GM23338 (cell line): ENCODE measurements at regions not wholly inside any gene's neighbourhood (a gene's known extent, or its start where the extent isn't known, plus 50 kb on each side); places are given as distances from the start of the nearest gene placed in this dataset.

Source experiments
- ATAC-seq: fragments of 200-7000 bp; cut with Tn5 transposase; 3 replicates; pipeline ENCODE4 v1.9.1; 2020
- DNase-seq: peaks from one replicate; pipeline ENCODE4 v3.0.0-alpha.2; 2015; ENCODE audit warnings: low spot score
- H2AFZ ChIP-seq: fragments of 200-600 bp; sonication (generic); 2 replicates; pipeline ENCODE4 v1.8.0; 2016; ENCODE audit warnings: antibody characterized with exemption, mild to moderate bottlenecking, moderate library complexity
- H3F3A ChIP-seq: fragments of 200-600 bp; sonication (generic); replicated peaks from 2 replicates; pipeline ENCODE4 v1.8.0; 2017; ENCODE audit warnings: antibody characterized with exemption, mixed run types, low read depth
- H3K27ac ChIP-seq: fragments of 200-600 bp; sonication (generic); 2 replicates; pipeline ENCODE4 v1.6.1; 2016; ENCODE audit warnings: low read depth
- H3K27me3 ChIP-seq: fragments of 200-600 bp; sonication (generic); 2 replicates; pipeline ENCODE4 v1.8.0; 2016; ENCODE audit warnings: mild to moderate bottlenecking, mixed run types, moderate library complexity; ENCODE audit not compliant: insufficient read depth
- H3K36me3 ChIP-seq: fragments of 200-600 bp; sonication (generic); 2 replicates; pipeline ENCODE4 v1.8.0; 2016; ENCODE audit warnings: mild to moderate bottlenecking; ENCODE audit not compliant: insufficient read depth
- H3K4me1 ChIP-seq: fragments of 200-600 bp; sonication (generic); 2 replicates; pipeline ENCODE4 v1.8.0; 2016; ENCODE audit warnings: mild to moderate bottlenecking, moderate library complexity; ENCODE audit not compliant: insufficient read depth
- H3K4me2 ChIP-seq: fragments of 200-600 bp; sonication (generic); 2 replicates; pipeline ENCODE4 v1.7.1; 2017; ENCODE audit warnings: mixed run types
- H3K4me3 ChIP-seq: fragments of 200-600 bp; sonication (generic); 2 replicates; pipeline ENCODE4 v1.6.1; 2016; ENCODE audit warnings: mixed run types
- H3K79me2 ChIP-seq: fragments of 200-600 bp; sonication (generic); replicated peaks from 2 replicates; pipeline ENCODE4 v1.8.0; 2017; ENCODE audit warnings: mild to moderate bottlenecking; ENCODE audit not compliant: insufficient read depth
- H3K9me2 ChIP-seq: fragments of 200-600 bp; sonication (generic); 2 replicates; pipeline ENCODE4 v1.8.0; 2017; ENCODE audit not compliant: insufficient read depth
- H4K20me1 ChIP-seq: fragments of 200-600 bp; sonication (generic); replicated peaks from 2 replicates; pipeline ENCODE4 v1.8.0; 2017; ENCODE audit warnings: mild to moderate bottlenecking; ENCODE audit not compliant: insufficient read depth
- H3K27ac Mint-ChIP-seq: 2 replicates; pipeline ENCODE4 v1.8.0; 2020; ENCODE audit warnings: inconsistent platforms, mild to moderate bottlenecking, moderate library complexity, mixed read lengths
- H3K27me3 Mint-ChIP-seq: 3 replicates; pipeline ENCODE4 v1.8.0; 2022; ENCODE audit warnings: low read depth, mild to moderate bottlenecking, moderate library complexity, mixed read lengths, inconsistent platforms; ENCODE audit not compliant: insufficient read depth, poor library complexity
- H3K36me3 Mint-ChIP-seq: 3 replicates; pipeline ENCODE4 v1.8.0; 2021; ENCODE audit warnings: low read depth, mild to moderate bottlenecking, inconsistent platforms, moderate library complexity, mixed read lengths
- H3K4me1 Mint-ChIP-seq: 3 replicates; pipeline ENCODE4 v1.8.0; 2020; ENCODE audit warnings: mild to moderate bottlenecking, inconsistent platforms, mixed read lengths
- H3K4me3 Mint-ChIP-seq: 3 replicates; pipeline ENCODE4 v1.8.0; 2021; ENCODE audit warnings: moderate library complexity, mild to moderate bottlenecking, inconsistent platforms, mixed read lengths
- H3K9me3 Mint-ChIP-seq: 3 replicates; pipeline ENCODE4 v1.8.0; 2020; ENCODE audit warnings: moderate library complexity, mild to moderate bottlenecking, inconsistent platforms, mixed read lengths
- EZH2 ChIP-seq: fragments of 200-600 bp; sonication (generic); IDR thresholded peaks from one replicate; pipeline ENCODE4 v1.8.0; 2017; ENCODE audit warnings: antibody characterized with exemption, mild to moderate bottlenecking, low read depth; ENCODE audit not compliant: unreplicated experiment
- JUNB ChIP-seq: IDR thresholded peaks from one replicate; pipeline ENCODE4 v1.6.1; 2016; ENCODE audit warnings: antibody characterized with exemption; ENCODE audit not compliant: unreplicated experiment
- NANOG ChIP-seq: IDR thresholded peaks from 2 replicates; pipeline ENCODE4 v1.6.1; 2016; ENCODE audit warnings: antibody characterized with exemption, borderline replicate concordance
- STAT1 ChIP-seq: IDR thresholded peaks from one replicate; pipeline ENCODE4 v1.6.1; 2016; ENCODE audit warnings: antibody characterized with exemption; ENCODE audit not compliant: unreplicated experiment
- ZNF114 ChIP-seq: fragments of 250-450 bp; sonication (Bioruptor Pico); IDR thresholded peaks from 2 replicates; pipeline ENCODE4 v1.5.0; 2020; ENCODE audit warnings: mild to moderate bottlenecking, moderate library complexity
- TF ChIP-seq, protein P1 (sequence below), 2 experiments: fragments of 200-600 bp in 1 of 2; sonication (generic) in 1 of 2; conservative IDR thresholded peaks; 2 replicates each; pipeline versions ENCODE4 v1.5.1 to v1.6.1; 2016 to 2017; ENCODE audit warnings: antibody characterized with exemption in 2 of 2, low read depth in 2 of 2, mild to moderate bottlenecking in 2 of 2, moderate library complexity in 1 of 2
- TF ChIP-seq, protein P2 (sequence below): fragments of 250-450 bp; sonication (Bioruptor Pico); IDR thresholded peaks from 2 replicates; pipeline ENCODE4 v1.5.0; 2020; ENCODE audit warnings: mild to moderate bottlenecking, moderate library complexity

GRCh38 chr3:177469216-177469615 lies 271.9 kb upstream of the TBL1XR1 start (continued):
- TF ChIP-seq, protein P1, sequence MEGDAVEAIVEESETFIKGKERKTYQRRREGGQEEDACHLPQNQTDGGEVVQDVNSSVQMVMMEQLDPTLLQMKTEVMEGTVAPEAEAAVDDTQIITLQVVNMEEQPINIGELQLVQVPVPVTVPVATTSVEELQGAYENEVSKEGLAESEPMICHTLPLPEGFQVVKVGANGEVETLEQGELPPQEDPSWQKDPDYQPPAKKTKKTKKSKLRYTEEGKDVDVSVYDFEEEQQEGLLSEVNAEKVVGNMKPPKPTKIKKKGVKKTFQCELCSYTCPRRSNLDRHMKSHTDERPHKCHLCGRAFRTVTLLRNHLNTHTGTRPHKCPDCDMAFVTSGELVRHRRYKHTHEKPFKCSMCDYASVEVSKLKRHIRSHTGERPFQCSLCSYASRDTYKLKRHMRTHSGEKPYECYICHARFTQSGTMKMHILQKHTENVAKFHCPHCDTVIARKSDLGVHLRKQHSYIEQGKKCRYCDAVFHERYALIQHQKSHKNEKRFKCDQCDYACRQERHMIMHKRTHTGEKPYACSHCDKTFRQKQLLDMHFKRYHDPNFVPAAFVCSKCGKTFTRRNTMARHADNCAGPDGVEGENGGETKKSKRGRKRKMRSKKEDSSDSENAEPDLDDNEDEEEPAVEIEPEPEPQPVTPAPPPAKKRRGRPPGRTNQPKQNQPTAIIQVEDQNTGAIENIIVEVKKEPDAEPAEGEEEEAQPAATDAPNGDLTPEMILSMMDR (conservative IDR thresholded peaks at IDR 0.05; ENCODE audit: low read depth in 2 of 2), result no peak
- TF ChIP-seq, protein P2, sequence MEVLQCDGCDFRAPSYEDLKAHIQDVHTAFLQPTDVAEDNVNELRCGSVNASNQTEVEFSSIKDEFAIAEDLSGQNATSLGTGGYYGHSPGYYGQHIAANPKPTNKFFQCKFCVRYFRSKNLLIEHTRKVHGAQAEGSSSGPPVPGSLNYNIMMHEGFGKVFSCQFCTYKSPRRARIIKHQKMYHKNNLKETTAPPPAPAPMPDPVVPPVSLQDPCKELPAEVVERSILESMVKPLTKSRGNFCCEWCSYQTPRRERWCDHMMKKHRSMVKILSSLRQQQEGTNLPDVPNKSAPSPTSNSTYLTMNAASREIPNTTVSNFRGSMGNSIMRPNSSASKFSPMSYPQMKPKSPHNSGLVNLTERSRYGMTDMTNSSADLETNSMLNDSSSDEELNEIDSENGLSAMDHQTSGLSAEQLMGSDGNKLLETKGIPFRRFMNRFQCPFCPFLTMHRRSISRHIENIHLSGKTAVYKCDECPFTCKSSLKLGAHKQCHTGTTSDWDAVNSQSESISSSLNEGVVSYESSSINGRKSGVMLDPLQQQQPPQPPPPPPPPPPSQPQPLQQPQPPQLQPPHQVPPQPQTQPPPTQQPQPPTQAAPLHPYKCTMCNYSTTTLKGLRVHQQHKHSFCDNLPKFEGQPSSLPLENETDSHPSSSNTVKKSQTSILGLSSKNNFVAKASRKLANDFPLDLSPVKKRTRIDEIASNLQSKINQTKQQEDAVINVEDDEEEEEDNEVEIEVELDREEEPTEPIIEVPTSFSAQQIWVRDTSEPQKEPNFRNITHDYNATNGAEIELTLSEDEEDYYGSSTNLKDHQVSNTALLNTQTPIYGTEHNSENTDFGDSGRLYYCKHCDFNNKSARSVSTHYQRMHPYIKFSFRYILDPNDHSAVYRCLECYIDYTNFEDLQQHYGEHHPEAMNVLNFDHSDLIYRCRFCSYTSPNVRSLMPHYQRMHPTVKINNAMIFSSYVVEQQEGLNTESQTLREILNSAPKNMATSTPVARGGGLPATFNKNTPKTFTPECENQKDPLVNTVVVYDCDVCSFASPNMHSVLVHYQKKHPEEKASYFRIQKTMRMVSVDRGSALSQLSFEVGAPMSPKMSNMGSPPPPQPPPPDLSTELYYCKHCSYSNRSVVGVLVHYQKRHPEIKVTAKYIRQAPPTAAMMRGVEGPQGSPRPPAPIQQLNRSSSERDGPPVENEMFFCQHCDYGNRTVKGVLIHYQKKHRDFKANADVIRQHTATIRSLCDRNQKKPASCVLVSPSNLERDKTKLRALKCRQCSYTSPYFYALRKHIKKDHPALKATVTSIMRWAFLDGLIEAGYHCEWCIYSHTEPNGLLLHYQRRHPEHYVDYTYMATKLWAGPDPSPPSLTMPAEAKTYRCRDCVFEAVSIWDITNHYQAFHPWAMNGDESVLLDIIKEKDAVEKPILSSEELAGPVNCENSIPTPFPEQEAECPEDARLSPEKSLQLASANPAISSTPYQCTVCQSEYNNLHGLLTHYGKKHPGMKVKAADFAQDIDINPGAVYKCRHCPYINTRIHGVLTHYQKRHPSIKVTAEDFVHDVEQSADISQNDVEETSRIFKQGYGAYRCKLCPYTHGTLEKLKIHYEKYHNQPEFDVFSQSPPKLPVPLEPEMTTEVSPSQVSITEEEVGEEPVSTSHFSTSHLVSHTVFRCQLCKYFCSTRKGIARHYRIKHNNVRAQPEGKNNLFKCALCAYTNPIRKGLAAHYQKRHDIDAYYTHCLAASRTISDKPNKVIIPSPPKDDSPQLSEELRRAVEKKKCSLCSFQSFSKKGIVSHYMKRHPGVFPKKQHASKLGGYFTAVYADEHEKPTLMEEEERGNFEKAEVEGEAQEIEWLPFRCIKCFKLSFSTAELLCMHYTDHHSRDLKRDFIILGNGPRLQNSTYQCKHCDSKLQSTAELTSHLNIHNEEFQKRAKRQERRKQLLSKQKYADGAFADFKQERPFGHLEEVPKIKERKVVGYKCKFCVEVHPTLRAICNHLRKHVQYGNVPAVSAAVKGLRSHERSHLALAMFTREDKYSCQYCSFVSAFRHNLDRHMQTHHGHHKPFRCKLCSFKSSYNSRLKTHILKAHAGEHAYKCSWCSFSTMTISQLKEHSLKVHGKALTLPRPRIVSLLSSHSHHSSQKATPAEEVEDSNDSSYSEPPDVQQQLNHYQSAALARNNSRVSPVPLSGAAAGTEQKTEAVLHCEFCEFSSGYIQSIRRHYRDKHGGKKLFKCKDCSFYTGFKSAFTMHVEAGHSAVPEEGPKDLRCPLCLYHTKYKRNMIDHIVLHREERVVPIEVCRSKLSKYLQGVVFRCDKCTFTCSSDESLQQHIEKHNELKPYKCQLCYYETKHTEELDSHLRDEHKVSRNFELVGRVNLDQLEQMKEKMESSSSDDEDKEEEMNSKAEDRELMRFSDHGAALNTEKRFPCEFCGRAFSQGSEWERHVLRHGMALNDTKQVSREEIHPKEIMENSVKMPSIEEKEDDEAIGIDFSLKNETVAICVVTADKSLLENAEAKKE (CRISPR knock-in tag), result no peak
- no peak for TF ChIP-seq ZNF114 (CRISPR knock-in tag)
- TF ChIP-seq JUNB, result no peak
- no peak for TF ChIP-seq STAT1
- no peak for TF ChIP-seq EZH2
- no peak for TF ChIP-seq NANOG

GRCh38 chr3:177470197-177470941 lies 273.1 kb upstream of the TBL1XR1 start:
- Histone ChIP-seq H3F3A (no peaks in the 10 kb centered on the region), H2AFZ (no peak overlapping the region), H3K36me3 (no peaks in the 10 kb centered on the region), H3K79me2 (no peaks in the 10 kb centered on the region), H3K4me2 (no peak overlapping the region), H3K27me3 (no peaks in the 10 kb centered on the region), H4K20me1 (no peaks in the 10 kb centered on the region), H3K4me1 (no peaks in the 10 kb centered on the region), H3K9me2 (no peaks in the 10 kb centered on the region), H3K4me3 (no peak overlapping the region), H3K27ac (no peak overlapping the region)
- no peak for ATAC-seq
- H3K4me1 Mint-ChIP-seq, result peaks cover 3% of the 10 kb centered on the region; the same call in 2 of the 3 replicates
- H3K9me3 Mint-ChIP-seq, result no peaks in the 10 kb centered on the region
- H3K27me3 Mint-ChIP-seq, result peaks cover 2% of the 10 kb centered on the region
- H3K36me3 Mint-ChIP-seq, result no peaks in the 10 kb centered on the region; the same call in 2 of the 3 replicates
- no peak overlapping the region for H3K27ac Mint-ChIP-seq
- TF ChIP-seq EZH2, result no peak
- no peak overlapping the region for H3K4me3 Mint-ChIP-seq
- DNase-seq, result no peak
